Immature natural killer cell (primary cell): ENCODE measurements at regions not wholly inside any gene's neighbourhood (a gene's known extent, or its start where the extent isn't known, plus 50 kb on each side); places are given as distances from the start of the nearest gene placed in this dataset.

Experiments used
- DNase-seq, 3 donors: peaks; one replicate each; pipeline ENCODE4 v3.0.0; 2022; ENCODE audit warnings: mixed read lengths in 1 of 3
- H3K27ac Mint-ChIP-seq, 6 donors: one replicate each; pipeline ENCODE4 v1.8.0; 2020; ENCODE audit warnings: mixed read lengths in 6 of 6, mild to moderate bottlenecking in 5 of 6, inconsistent platforms in 4 of 6, moderate library complexity in 3 of 6
- H3K27me3 Mint-ChIP-seq, 3 donors: one replicate each; pipeline ENCODE4 v1.8.0; 2020 to 2021; ENCODE audit warnings: low read depth in 3 of 3, mild to moderate bottlenecking in 3 of 3, mixed read lengths in 3 of 3, moderate library complexity in 3 of 3, inconsistent platforms in 1 of 3
- H3K36me3 Mint-ChIP-seq, 3 donors: one replicate each; pipeline ENCODE4 v1.8.0; 2020; ENCODE audit warnings: mixed read lengths in 3 of 3, inconsistent platforms in 2 of 3, mild to moderate bottlenecking in 2 of 3
- H3K4me1 Mint-ChIP-seq, 2 donors: one replicate each; pipeline ENCODE4 v1.8.0; 2020; ENCODE audit warnings: inconsistent platforms in 2 of 2, mild to moderate bottlenecking in 2 of 2, mixed read lengths in 2 of 2, moderate library complexity in 1 of 2
- H3K4me3 Mint-ChIP-seq, 5 donors: one replicate each; pipeline ENCODE4 v1.8.0; 2020; ENCODE audit warnings: mild to moderate bottlenecking in 5 of 5, mixed read lengths in 5 of 5, inconsistent platforms in 3 of 5, moderate library complexity in 3 of 5
- H3K9me3 Mint-ChIP-seq, 6 donors: one replicate each; pipeline ENCODE4 v1.8.0; 2020; ENCODE audit warnings: mild to moderate bottlenecking in 6 of 6, mixed read lengths in 6 of 6, inconsistent platforms in 4 of 6, moderate library complexity in 3 of 6

- no peak for DNase-seq
- H3K9me3 Mint-ChIP-seq: peaks cover 10 to 79% (median 34%) of the 10 kb centered on the region in 6 donors
- no peak overlapping the region for H3K27ac Mint-ChIP-seq
- no peaks in the 10 kb centered on the region for H3K4me1 Mint-ChIP-seq
- H3K27me3 Mint-ChIP-seq: no peaks in the 10 kb centered on the region
- H3K36me3 Mint-ChIP-seq: no peaks in the 10 kb centered on the region
- peak overlapping the region in 1 of 5 donors; percentile 41 for H3K4me3 Mint-ChIP-seq
Observed at GRCh38 chr4:29009908-29010307, 1710.3 kb upstream of the PCDH7 start.

DNA sequence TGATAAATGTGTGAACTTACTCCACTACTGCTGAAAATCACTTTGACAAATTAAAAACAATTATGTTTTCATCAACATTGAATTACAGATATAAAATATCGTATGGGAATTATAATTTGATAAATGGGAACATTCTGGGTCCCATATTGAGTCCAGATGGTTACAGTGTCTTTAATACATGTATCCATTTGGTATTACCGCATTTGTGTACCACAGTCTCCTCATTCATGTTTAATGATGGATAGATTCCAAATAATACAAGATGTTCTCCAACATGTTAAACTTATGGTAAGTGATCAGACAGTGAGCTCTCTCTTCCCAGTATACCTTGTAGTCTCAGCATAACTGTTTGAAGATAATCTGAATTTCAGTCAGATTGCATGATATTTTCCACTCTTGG is 1706.8 kb upstream of the PCDH7 start:
- DNase-seq: no peak
- H3K4me1 Mint-ChIP-seq: no peaks in the 10 kb centered on the region
- no peak overlapping the region for H3K4me3 Mint-ChIP-seq
- no peaks in the 10 kb centered on the region for H3K36me3 Mint-ChIP-seq
- no peak overlapping the region for H3K27ac Mint-ChIP-seq
- H3K27me3 Mint-ChIP-seq: no peaks in the 10 kb centered on the region
- H3K9me3 Mint-ChIP-seq: peaks cover 5 to 84% (median 37%) of the 10 kb centered on the region in 6 donors

DNA sequence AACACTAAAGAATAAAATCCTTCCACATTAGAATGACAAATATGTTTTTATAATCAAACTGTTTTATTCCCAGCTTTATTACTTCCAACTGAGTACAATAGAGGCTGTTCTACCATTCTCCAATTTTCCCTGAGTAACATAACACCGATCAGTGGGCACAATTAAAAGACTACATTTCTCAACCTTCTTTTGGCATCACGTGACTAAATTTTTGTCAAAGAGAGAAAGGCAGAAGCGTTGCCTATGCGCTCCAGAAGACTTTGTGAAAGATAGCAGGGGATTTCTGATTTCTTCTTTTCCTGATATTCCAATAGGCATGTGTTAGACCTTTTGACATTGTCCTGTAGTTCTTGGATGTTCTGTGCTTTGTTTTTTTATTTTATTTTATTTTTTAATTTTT is 1705.6 kb upstream of the PCDH7 start:
- Mint-ChIP-seq H3K27ac (no peak overlapping the region), H3K9me3 (peaks cover 7 to 77% (median 36%) of the 10 kb centered on the region in 6 donors), H3K4me3 (no peak overlapping the region), H3K27me3 (no peaks in the 10 kb centered on the region), H3K4me1 (no peaks in the 10 kb centered on the region), H3K36me3 (no peaks in the 10 kb centered on the region)
- DNase-seq: no peak

DNA sequence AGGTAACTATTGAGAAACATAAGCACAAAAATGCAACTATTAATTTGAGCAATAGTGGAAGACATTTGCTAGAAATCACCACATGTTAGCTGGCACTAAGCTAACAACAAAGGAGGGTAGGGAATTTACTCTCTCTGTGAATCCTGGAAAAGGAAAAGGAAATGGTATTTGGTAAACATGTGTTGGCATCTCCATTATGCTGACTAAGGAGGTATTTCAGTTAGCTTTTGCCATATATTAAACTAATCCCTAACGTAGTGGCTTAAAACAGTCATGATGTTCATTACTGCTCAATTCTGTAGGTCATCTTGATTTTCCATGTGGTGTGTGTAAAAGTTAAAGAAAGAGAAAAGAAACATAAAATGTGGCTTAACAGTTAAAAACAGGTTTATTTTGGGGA is 1686.5 kb upstream of the PCDH7 start:
- H3K27ac Mint-ChIP-seq: no peak overlapping the region
- peaks cover 7 to 62% (median 32%) of the 10 kb centered on the region in 6 donors for H3K9me3 Mint-ChIP-seq
- H3K27me3 Mint-ChIP-seq: no peaks in the 10 kb centered on the region
- peaks cover 0 to 5% (median 0%) of the 10 kb centered on the region in 3 donors for H3K36me3 Mint-ChIP-seq
- DNase-seq: no peak
- no peaks in the 10 kb centered on the region for H3K4me1 Mint-ChIP-seq
- H3K4me3 Mint-ChIP-seq: no peak overlapping the region

DNA sequence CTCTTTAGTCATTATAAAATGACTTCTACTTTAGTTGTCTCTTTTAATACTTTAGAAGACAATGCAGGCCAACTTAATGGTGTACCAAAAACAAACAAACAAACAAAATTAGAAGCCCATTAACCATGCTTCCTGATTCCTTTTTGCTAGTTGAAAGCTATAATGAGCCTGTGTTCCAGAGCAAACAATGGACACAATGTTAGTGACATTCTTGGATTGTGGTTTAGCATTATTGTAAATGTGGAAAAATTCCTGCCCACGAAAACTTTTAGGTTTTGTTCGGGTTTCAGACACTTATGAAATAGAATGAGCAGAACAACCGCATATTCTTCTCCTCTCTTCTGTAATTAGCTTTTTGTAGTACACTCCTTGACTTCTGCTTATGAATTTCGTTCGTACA is 1682.7 kb upstream of the PCDH7 start:
- no peak for DNase-seq
- H3K27me3 Mint-ChIP-seq: no peaks in the 10 kb centered on the region
- H3K36me3 Mint-ChIP-seq: peaks cover 0 to 5% (median 0%) of the 10 kb centered on the region in 3 donors
- H3K4me3 Mint-ChIP-seq: no peak overlapping the region
- H3K27ac Mint-ChIP-seq: no peak overlapping the region
- no peaks in the 10 kb centered on the region for H3K4me1 Mint-ChIP-seq
- peaks cover 4 to 52% (median 34%) of the 10 kb centered on the region in 6 donors for H3K9me3 Mint-ChIP-seq

DNA sequence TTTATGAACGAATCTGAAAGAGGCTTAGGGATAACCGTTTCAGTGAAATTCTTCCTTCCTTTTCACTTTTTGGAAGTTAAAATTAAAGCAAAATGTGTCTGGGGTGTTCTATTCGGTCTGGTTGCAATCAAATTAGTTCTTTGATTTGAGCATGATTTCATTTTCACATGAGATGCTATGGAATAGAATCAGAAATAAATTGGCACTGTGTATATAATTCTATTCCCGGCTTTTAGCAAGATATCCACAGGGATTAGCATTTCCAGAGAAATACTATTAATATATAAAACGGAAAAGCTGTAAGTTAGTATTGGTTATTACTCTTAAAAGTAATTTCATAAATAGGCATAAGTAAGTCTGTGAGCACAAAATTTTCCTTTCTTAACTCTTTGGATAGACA is 1676.8 kb upstream of the PCDH7 start:
- H3K27ac Mint-ChIP-seq: no peak overlapping the region
- H3K9me3 Mint-ChIP-seq: peaks cover 9 to 45% (median 14%) of the 10 kb centered on the region in 6 donors
- no peaks in the 10 kb centered on the region for H3K36me3 Mint-ChIP-seq
- no peak for DNase-seq
- H3K4me3 Mint-ChIP-seq: no peak overlapping the region
- no peaks in the 10 kb centered on the region for H3K4me1 Mint-ChIP-seq
- no peaks in the 10 kb centered on the region for H3K27me3 Mint-ChIP-seq

DNA sequence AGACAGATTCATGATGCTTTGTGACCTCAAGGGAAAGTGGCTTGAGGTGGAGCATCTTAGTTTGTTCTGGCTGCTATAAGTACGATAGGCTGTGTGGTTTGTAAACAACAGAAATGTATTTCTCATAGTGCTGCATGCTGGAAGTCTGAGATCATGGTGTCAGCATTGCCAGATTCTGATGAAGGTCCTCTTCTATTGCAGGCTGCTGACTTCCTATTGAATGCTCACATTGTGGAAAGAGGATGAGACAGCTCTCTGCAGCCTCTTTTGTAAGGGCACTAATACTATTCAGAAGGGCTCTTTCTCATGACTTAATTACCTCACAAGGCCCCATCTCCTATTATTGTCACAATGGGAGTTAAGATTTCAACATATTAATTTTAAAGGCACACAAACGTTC is 1674.0 kb upstream of the PCDH7 start:
- Mint-ChIP-seq H3K27me3 (peaks cover 0 to 1% (median 0%) of the 10 kb centered on the region in 3 donors), H3K27ac (no peak overlapping the region), H3K36me3 (no peaks in the 10 kb centered on the region), H3K9me3 (peaks cover 10 to 45% (median 17%) of the 10 kb centered on the region in 6 donors), H3K4me3 (no peak overlapping the region), H3K4me1 (no peaks in the 10 kb centered on the region)
- DNase-seq: no peak

DNA sequence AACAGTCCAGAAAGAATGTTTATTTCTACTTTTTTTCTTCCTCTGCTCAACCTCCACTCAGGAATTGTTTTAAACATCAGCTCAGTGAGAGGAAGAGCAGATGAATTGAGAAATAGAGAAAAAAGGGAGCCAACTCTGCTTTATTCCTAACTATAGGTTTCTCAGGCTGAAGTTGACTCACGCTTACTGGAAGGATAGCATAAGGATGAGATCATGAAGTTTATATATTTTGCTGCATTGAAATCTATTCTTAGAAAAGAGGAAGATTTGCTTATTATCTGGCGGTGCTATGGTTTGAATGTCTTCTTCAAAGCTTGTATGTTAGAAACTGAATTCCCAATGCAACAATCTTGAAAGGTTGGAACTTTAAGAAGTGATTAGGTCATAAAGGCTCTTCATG is 1673.4 kb upstream of the PCDH7 start:
- H3K4me3 Mint-ChIP-seq: no peak overlapping the region
- no peaks in the 10 kb centered on the region for H3K4me1 Mint-ChIP-seq
- no peak for DNase-seq
- H3K9me3 Mint-ChIP-seq: peaks cover 10 to 48% (median 18%) of the 10 kb centered on the region in 6 donors
- no peak overlapping the region for H3K27ac Mint-ChIP-seq
- H3K36me3 Mint-ChIP-seq: no peaks in the 10 kb centered on the region
- peaks cover 0 to 1% (median 0%) of the 10 kb centered on the region in 3 donors for H3K27me3 Mint-ChIP-seq

- H3K4me3 Mint-ChIP-seq: no peak overlapping the region
- H3K9me3 Mint-ChIP-seq: peaks cover 12 to 54% (median 20%) of the 10 kb centered on the region in 6 donors
- DNase-seq: no peak
- no peaks in the 10 kb centered on the region for H3K4me1 Mint-ChIP-seq
- peaks cover 0 to 1% (median 0%) of the 10 kb centered on the region in 3 donors for H3K27me3 Mint-ChIP-seq
- H3K27ac Mint-ChIP-seq: no peak overlapping the region
- no peaks in the 10 kb centered on the region for H3K36me3 Mint-ChIP-seq
Observed at GRCh38 chr4:29047341-29048041, 1672.7 kb upstream of the PCDH7 start.

- DNase-seq: no peak
- Mint-ChIP-seq H3K27ac (no peak overlapping the region), H3K4me1 (no peaks in the 10 kb centered on the region), H3K9me3 (peaks cover 13 to 57% (median 18%) of the 10 kb centered on the region in 6 donors), H3K27me3 (peaks cover 0 to 1% (median 0%) of the 10 kb centered on the region in 3 donors), H3K4me3 (no peak overlapping the region), H3K36me3 (no peaks in the 10 kb centered on the region)
Observed at GRCh38 chr4:29051381-29051965, 1668.7 kb upstream of the PCDH7 start.

DNA sequence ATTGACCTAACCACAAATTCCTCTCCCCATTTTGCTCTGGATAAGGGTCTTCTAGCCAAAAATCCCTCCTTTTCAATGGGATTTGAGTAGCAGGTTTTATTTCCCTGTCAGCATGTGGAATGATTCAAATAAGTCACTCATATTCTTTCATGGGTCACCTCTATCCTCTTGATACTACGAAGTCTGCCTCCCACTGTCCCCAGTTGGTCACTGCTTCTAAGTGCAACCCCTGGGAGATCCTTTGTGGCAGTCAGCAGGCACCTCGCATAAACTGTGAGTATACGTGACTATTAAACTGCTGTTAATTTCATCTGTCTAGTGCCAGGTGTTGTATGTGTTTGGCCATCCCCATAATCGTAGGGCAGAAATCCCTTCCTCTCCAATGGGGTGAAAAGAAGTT is 1667.9 kb upstream of the PCDH7 start:
- no peak for DNase-seq
- Mint-ChIP-seq H3K4me1 (no peaks in the 10 kb centered on the region), H3K36me3 (no peaks in the 10 kb centered on the region)

DNA sequence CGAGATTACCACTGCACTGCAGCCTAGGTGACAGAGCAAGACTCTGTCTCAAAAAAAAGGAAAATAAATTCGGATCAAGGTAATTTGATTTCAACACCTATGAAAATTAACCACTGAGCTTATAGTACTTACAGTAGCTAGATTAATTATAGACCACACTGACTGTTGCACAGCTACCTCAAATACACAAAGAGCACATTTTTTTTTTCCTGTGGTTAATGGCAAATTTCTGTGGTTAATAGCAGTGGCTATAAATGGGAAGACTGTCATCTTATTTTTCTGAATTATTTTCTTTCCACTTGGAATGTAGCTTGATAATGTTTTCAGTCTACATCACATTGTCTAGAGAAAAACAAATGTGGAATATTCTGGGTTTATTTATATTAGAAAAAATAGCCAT is 1661.6 kb upstream of the PCDH7 start:
- H3K36me3 Mint-ChIP-seq: no peaks in the 10 kb centered on the region
- no peaks in the 10 kb centered on the region for H3K27me3 Mint-ChIP-seq
- H3K4me3 Mint-ChIP-seq: no peak overlapping the region
- peaks cover 5 to 32% (median 14%) of the 10 kb centered on the region in 6 donors for H3K9me3 Mint-ChIP-seq
- no peak for DNase-seq
- H3K4me1 Mint-ChIP-seq: no peaks in the 10 kb centered on the region
- no peak overlapping the region for H3K27ac Mint-ChIP-seq

More for the DNA sequence above, 1667.9 kb upstream of the PCDH7 start:
- H3K9me3 Mint-ChIP-seq: peaks cover 10 to 55% (median 16%) of the 10 kb centered on the region in 6 donors
- H3K27ac Mint-ChIP-seq: no peak overlapping the region
- H3K27me3 Mint-ChIP-seq: peaks cover 0 to 1% (median 0%) of the 10 kb centered on the region in 3 donors
- no peak overlapping the region for H3K4me3 Mint-ChIP-seq

DNA sequence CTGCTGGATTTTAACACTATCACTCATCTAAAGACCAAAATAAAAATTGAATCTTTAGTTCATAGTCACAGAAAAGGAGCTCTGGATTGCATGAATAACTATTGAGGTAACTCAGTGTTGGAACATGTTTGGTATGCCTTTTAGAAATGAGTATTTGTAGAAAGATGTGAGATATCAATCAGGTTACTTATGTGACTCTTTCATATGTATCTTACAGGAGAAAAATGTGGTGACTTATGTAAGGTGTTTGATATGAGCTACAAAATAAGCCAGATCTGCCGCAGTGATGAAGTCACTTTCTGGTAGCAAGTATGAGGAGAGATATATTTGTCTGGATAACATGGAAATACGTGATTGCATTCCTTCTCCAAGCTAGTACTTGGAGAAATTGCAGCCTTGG is 1653.3 kb upstream of the PCDH7 start:
- H3K27ac Mint-ChIP-seq: no peak overlapping the region
- peaks cover 3 to 51% (median 31%) of the 10 kb centered on the region in 6 donors for H3K9me3 Mint-ChIP-seq
- H3K36me3 Mint-ChIP-seq: no peaks in the 10 kb centered on the region
- H3K27me3 Mint-ChIP-seq: no peaks in the 10 kb centered on the region
- H3K4me3 Mint-ChIP-seq: no peak overlapping the region
- no peak for DNase-seq
- H3K4me1 Mint-ChIP-seq: no peaks in the 10 kb centered on the region

GRCh38 chr4:29073571-29073970 is 1646.6 kb upstream of the PCDH7 start:
- Mint-ChIP-seq H3K4me1 (no peaks in the 10 kb centered on the region), H3K9me3 (peaks cover 10 to 60% (median 30%) of the 10 kb centered on the region in 6 donors), H3K4me3 (no peak overlapping the region), H3K27me3 (no peaks in the 10 kb centered on the region), H3K36me3 (no peaks in the 10 kb centered on the region), H3K27ac (no peak overlapping the region)
- no peak for DNase-seq
